ENCODE measurements at regions not wholly inside any gene's neighbourhood (a gene's known extent, or its start where the extent isn't known, plus 50 kb on each side); places are given as distances from the start of the nearest gene placed in this dataset.
A peak's percentile ranks its signal among the peaks of the same experiment; 100 is the strongest.
"Not testable (repeated sequence)": the region's sequence is repeated elsewhere in the genome, so short reads cannot be mapped to it uniquely, and the experiment has no call there.

DNA sequence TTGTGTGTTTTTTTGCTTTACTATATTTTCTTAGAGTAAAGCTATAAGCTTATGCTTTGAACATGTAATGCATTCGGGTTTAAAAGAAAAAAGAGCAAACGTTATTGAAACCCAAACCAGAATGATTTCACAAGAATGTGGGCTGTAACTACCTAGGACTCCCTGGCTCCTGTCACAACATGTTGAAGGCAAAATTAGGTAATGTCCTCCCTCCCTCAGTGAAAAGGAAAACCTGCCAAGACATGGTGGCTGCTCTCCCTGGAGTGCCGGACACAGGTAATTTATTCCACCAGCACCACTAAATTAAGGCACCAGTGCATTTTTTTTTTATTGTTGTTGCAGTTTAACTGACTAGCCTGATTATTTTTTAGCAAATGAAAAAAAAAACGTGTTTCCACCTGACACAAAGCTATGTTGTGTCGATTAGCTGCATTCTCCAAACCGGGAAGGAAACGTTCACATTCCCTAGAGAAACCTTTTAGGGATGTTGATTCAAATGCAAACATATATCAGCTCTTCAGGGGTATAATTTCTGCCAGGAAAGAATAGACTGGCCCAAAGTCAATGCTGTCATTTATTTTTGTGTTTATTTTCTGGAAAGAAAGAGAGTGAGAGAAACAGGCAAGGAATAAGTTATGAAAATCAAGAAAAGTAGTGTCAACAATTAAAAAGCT lies 134.6 kb downstream of the CCDC34 start:
- TF ChIP-seq, protein P1, sequence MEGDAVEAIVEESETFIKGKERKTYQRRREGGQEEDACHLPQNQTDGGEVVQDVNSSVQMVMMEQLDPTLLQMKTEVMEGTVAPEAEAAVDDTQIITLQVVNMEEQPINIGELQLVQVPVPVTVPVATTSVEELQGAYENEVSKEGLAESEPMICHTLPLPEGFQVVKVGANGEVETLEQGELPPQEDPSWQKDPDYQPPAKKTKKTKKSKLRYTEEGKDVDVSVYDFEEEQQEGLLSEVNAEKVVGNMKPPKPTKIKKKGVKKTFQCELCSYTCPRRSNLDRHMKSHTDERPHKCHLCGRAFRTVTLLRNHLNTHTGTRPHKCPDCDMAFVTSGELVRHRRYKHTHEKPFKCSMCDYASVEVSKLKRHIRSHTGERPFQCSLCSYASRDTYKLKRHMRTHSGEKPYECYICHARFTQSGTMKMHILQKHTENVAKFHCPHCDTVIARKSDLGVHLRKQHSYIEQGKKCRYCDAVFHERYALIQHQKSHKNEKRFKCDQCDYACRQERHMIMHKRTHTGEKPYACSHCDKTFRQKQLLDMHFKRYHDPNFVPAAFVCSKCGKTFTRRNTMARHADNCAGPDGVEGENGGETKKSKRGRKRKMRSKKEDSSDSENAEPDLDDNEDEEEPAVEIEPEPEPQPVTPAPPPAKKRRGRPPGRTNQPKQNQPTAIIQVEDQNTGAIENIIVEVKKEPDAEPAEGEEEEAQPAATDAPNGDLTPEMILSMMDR (IDR thresholded peaks at IDR 0.05), result no peak
- ATAC-seq (ENCODE audit: low FRiP score) (peak; percentile 45), DNase-seq (ENCODE audit: low spot score) (no peak)

DNA sequence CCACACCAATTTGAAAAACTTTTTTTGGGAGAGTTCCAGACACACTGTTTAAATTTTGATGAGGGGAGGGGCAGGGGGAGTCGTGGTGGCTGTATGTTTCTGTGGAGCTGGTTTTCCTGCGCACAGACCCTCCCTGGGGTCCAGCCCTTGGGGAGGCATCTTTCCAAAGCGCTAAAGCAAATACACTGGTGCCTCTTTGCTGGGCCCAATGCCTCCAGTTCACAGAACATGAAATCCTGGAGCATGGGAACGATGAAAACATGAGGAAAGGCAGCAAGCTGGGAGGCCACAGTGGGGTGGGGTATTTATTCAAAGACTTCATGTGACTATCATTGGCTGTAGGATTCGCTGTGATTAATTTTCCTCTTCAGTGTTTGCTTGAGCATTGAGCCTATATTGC lies 135.3 kb downstream of the CCDC34 start:
- ATAC-seq (ENCODE audit: low FRiP score) (no peak), DNase-seq (ENCODE audit: low spot score) (no peak)
- TF ChIP-seq, protein P1 (IDR thresholded peaks at IDR 0.05), result no peak

DNA sequence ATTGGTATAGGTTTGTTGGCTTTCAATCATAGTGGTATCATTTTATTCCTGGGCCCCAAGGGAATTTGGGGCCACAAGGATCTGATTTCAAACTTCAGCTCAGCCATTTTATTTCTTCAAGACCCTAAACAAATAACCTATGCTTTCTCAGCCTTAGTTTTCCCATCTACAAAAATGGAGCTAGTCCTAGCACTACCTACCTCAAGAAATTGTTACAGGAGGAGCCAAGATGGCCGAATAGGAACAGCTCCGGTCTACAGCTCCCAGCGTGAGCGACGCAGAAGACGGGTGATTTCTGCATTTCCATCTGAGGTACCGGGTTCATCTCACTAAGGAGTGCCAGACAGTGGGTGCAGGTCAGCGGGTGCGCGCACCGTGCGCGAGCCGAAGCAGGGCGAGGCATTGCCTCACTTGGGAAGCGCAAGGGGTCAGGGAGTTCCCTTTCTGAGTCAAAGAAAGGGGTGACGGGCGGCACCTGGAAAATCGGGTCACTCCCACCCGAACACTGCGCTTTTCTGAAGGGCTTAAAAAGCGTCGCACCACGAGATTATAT lies 143.5 kb downstream of the CCDC34 start:
- not testable (repeated sequence) for ATAC-seq (ENCODE audit: low FRiP score); DNase-seq (ENCODE audit: low spot score)

DNA sequence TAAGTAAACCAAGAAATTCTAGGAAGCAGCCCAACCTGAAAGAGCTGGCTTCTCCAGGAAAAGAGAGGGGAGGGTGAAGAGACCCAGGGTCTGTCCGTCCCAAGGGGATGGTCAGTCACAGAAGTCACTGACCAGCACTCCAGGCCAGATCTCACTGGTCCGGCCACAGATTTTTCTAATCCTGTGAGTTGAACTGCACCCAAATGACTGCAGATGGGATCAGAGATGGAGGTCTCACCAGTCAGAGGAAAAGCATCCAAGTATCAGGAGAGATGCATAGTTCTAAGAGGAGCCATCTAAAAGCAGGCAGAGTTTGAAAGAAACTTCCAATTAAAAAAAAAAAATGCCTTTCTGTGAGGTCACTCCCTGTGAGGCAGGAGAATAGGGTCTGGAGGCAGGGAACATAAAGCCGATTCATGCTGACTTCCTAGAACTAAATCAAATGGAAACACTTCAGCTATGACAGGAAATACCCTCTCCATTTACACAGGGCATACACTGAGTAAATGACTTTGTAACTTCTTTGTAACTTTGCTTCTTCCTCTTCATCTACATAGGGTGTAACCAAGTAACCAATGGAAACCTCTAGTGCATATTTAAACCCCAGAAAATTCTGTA lies 144.5 kb downstream of the CCDC34 start:
- DNase-seq (ENCODE audit: low spot score) (no peak), ATAC-seq (ENCODE audit: low FRiP score) (peak; percentile 23)
- TF ChIP-seq, protein P1 (IDR thresholded peaks at IDR 0.05), result no peak

DNA sequence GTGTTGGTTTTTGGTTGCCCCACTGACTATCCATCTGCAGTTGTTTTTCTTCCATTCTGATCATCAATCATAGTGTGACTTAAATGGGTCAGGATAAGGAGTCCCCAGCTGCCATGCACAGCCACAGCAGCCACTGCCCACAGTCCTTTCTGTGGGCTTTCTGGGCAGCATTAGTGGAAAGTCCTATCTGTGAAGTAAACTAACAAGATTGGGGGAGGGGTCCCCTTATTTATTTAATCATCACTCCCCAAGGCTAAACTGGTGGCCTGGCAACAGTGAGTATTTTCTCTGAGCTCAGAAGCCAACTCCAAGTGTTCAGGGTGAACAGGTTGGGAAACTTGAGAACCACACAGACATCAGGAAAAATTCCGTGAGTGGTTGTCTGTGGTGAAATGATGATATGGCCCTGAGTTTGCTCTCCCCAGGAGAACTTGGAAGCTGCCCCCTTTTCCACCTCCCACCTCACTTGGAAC lies 145.0 kb downstream of the CCDC34 start:
- ATAC-seq (ENCODE audit: low FRiP score) (peak; percentile 69), DNase-seq (ENCODE audit: low spot score) (no peak)

DNA sequence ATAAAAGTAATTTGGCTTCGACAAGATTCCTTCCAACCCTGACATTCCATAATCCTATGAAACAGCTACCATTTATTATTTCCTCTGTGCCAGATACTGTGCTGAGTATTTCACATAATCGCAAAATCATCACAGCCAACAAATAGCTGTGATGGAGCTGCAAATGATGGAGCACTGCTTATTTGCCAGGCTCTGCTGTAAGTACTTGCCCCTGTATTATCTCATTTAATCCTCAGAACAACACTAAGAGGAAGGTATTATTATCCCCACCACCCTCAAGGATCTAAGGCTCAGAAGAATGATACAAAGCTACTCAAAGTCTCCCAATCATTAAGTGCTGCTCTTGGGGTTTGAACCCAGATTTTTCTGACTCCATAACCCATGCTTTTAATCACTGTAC lies 145.5 kb downstream of the CCDC34 start:
- ATAC-seq (ENCODE audit: low FRiP score) (no peak), DNase-seq (ENCODE audit: low spot score) (no peak)
- TF ChIP-seq, protein P1 (IDR thresholded peaks at IDR 0.05), result no peak

More for the DNA sequence above, 145.0 kb downstream of the CCDC34 start:
- TF ChIP-seq, protein P1 (IDR thresholded peaks at IDR 0.05), result no peak

DNA sequence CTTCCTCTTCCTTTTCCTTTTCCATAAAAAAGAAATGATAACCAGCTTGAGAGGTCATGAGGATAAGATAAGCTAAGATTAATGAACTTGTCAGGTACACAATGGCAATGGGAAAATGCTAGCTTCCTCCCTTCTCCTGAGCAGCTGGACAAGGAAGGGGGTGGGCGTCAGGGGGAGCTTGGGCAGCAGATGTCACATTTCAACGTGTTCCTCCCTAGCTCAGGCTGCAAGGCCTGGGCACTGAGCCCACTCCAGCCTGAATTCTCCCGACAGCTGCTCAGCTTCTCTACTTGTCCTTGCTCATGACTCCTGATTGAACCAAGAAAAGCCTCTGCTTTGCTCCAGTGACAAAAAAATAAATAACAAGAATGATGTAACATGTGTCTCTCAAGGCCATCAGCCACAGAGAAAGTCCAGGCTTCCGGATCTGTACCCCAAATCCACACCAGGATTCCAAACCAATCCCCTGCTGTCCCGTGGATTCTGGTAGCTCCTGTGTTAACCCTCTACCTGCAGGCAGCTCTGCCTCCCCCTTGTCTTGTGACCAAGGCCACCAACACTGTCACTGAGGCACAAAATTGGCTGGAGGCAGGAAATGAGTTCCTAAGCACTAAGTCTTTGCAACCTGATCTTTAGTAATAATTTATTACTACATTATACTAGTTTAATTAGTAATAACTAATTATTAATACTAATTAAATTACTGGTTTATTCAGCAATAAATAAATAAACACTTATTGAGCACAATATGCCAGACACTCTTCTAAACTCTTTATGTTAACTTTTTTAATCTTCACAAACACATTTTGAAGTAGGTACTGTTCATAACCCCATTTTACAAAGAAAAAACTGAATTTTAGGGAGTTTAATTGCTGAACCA lies 146.5 kb downstream of the CCDC34 start:
- TF ChIP-seq, protein P1 (IDR thresholded peaks at IDR 0.05), result no peak
- DNase-seq (ENCODE audit: low spot score) (no peak), ATAC-seq (ENCODE audit: low FRiP score) (no peak)
